ENCODE measurements at regions not wholly inside any gene's neighbourhood (a gene's known extent, or its start where the extent isn't known, plus 50 kb on each side); places are given as distances from the start of the nearest gene placed in this dataset.

GRCh38 chr5:58115811-58116210 is 344.1 kb downstream of the PLK2 start:
- ChIA-PET CTCF (no interaction called here), POLR2A (no interaction called here)
- no peak for DNase-seq (ENCODE audit: extremely low spot score)
- TF ChIP-seq ELF4 (IDR thresholded peaks at IDR 0.05): no peak
- no peak for TF ChIP-seq ZNF384 (IDR thresholded peaks at IDR 0.05)
- no peak for TF ChIP-seq PKNOX1 (IDR thresholded peaks at IDR 0.05)
- TF ChIP-seq CTBP1 (IDR thresholded peaks at IDR 0.05; ENCODE audit: borderline replicate concordance): no peak

- ChIA-PET CTCF (no interaction called here), POLR2A (no interaction called here)
- TF ChIP-seq FOXM1 (IDR thresholded peaks at IDR 0.05; ENCODE audit: borderline replicate concordance) (no peak), ELF4 (IDR thresholded peaks at IDR 0.05) (no peak), ARNT (IDR thresholded peaks at IDR 0.05) (no peak), TARDBP (IDR thresholded peaks at IDR 0.05) (no peak), SUZ12 (IDR thresholded peaks at IDR 0.05) (no peak)
- DNase-seq (ENCODE audit: extremely low spot score): no peak
Measured at GRCh38 chr5:58114324-58114723, 345.6 kb downstream of the PLK2 start.

GRCh38 chr5:58113172-58113571 is 346.7 kb downstream of the PLK2 start:
- ChIA-PET POLR2A (no interaction called here), CTCF (no interaction called here)
- TF ChIP-seq PKNOX1 (IDR thresholded peaks at IDR 0.05) (no peak), L3MBTL2 (conservative IDR thresholded peaks at IDR 0.05) (no peak), CTBP1 (IDR thresholded peaks at IDR 0.05; ENCODE audit: borderline replicate concordance) (no peak), ELF4 (IDR thresholded peaks at IDR 0.05) (no peak), NFRKB (IDR thresholded peaks at IDR 0.05) (no peak), LEF1 (IDR thresholded peaks at IDR 0.05; ENCODE audit: borderline replicate concordance) (no peak), SUZ12 (IDR thresholded peaks at IDR 0.05) (no peak), BHLHE40 (IDR thresholded peaks at IDR 0.05; ENCODE audit: borderline replicate concordance) (no peak), TARDBP (IDR thresholded peaks at IDR 0.05) (no peak), ARNT (IDR thresholded peaks at IDR 0.05) (no peak), ZNF384 (IDR thresholded peaks at IDR 0.05) (no peak), FOXA1 (IDR thresholded peaks at IDR 0.05) (no peak), SP1 (IDR thresholded peaks at IDR 0.05) (no peak), FOXK2 (IDR thresholded peaks at IDR 0.05) (no peak), HDGF (IDR thresholded peaks at IDR 0.05; ENCODE audit: borderline replicate concordance) (no peak)
- DNase-seq (ENCODE audit: extremely low spot score): no peak

GRCh38 chr5:58108511-58108910 is 351.4 kb downstream of the PLK2 start:
- CTCF ChIA-PET: no interaction called here
- POLR2A ChIA-PET: no interaction called here
- no peak for TF ChIP-seq FOXA1 (IDR thresholded peaks at IDR 0.05)
- TF ChIP-seq LEF1 (IDR thresholded peaks at IDR 0.05; ENCODE audit: borderline replicate concordance): no peak
- TF ChIP-seq L3MBTL2 (conservative IDR thresholded peaks at IDR 0.05): no peak
- no peak for TF ChIP-seq PKNOX1 (IDR thresholded peaks at IDR 0.05)
- TF ChIP-seq HDGF (IDR thresholded peaks at IDR 0.05; ENCODE audit: borderline replicate concordance): no peak
- TF ChIP-seq FOXM1 (IDR thresholded peaks at IDR 0.05; ENCODE audit: borderline replicate concordance): no peak
- no peak for TF ChIP-seq NFRKB (IDR thresholded peaks at IDR 0.05)
- TF ChIP-seq SP1 (IDR thresholded peaks at IDR 0.05): no peak
- TF ChIP-seq SUZ12 (IDR thresholded peaks at IDR 0.05): no peak
- no peak for TF ChIP-seq ELF4 (IDR thresholded peaks at IDR 0.05)
- DNase-seq (ENCODE audit: extremely low spot score): no peak

- DNase-seq (ENCODE audit: extremely low spot score): no peak
- POLR2A ChIA-PET: no interaction called here
- TF ChIP-seq PKNOX1 (IDR thresholded peaks at IDR 0.05): no peak
- no peak for TF ChIP-seq HDGF (IDR thresholded peaks at IDR 0.05; ENCODE audit: borderline replicate concordance)
- no peak for TF ChIP-seq ELF4 (IDR thresholded peaks at IDR 0.05)
- no peak for TF ChIP-seq SUZ12 (IDR thresholded peaks at IDR 0.05)
- TF ChIP-seq NFRKB (IDR thresholded peaks at IDR 0.05): no peak
- TF ChIP-seq LEF1 (IDR thresholded peaks at IDR 0.05; ENCODE audit: borderline replicate concordance): no peak
- no peak for TF ChIP-seq L3MBTL2 (conservative IDR thresholded peaks at IDR 0.05)
- TF ChIP-seq FOXM1 (IDR thresholded peaks at IDR 0.05; ENCODE audit: borderline replicate concordance): no peak
- no peak for TF ChIP-seq CTBP1 (IDR thresholded peaks at IDR 0.05; ENCODE audit: borderline replicate concordance)
- no peak for TF ChIP-seq FOXK2 (IDR thresholded peaks at IDR 0.05)
- TF ChIP-seq ZNF384 (IDR thresholded peaks at IDR 0.05): no peak
- TF ChIP-seq SP1 (IDR thresholded peaks at IDR 0.05): no peak
- TF ChIP-seq BHLHE40 (IDR thresholded peaks at IDR 0.05; ENCODE audit: borderline replicate concordance): no peak
- no peak for TF ChIP-seq FOXA1 (IDR thresholded peaks at IDR 0.05)
- TF ChIP-seq ARNT (IDR thresholded peaks at IDR 0.05): no peak
- no peak for TF ChIP-seq TARDBP (IDR thresholded peaks at IDR 0.05)
- CTCF ChIA-PET: no interaction called here
Measured at GRCh38 chr5:58107704-58108103, 352.2 kb downstream of the PLK2 start.

- no peak for TF ChIP-seq LEF1 (IDR thresholded peaks at IDR 0.05; ENCODE audit: borderline replicate concordance)
- TF ChIP-seq SUZ12 (IDR thresholded peaks at IDR 0.05): no peak
- no peak for TF ChIP-seq PKNOX1 (IDR thresholded peaks at IDR 0.05)
- TF ChIP-seq FOXK2 (IDR thresholded peaks at IDR 0.05): no peak
- no peak for TF ChIP-seq BHLHE40 (IDR thresholded peaks at IDR 0.05; ENCODE audit: borderline replicate concordance)
- no peak for TF ChIP-seq HDGF (IDR thresholded peaks at IDR 0.05; ENCODE audit: borderline replicate concordance)
- DNase-seq (ENCODE audit: extremely low spot score): no peak
- POLR2A ChIA-PET: no interaction called here
- CTCF ChIA-PET: no interaction called here
Measured at GRCh38 chr5:58106754-58107410, 353.0 kb downstream of the PLK2 start.
